HG03520 (cell line): ENCODE measurements at regions not wholly inside any gene's neighbourhood (a gene's known extent, or its start where the extent isn't known, plus 50 kb on each side); places are given as distances from the start of the nearest gene placed in this dataset.
A peak's percentile ranks its signal among the peaks of the same experiment; 100 is the strongest.
"Not testable (repeated sequence)": the region's sequence is repeated elsewhere in the genome, so short reads cannot be mapped to it uniquely, and the experiment has no call there.

Source experiments
- ATAC-seq: cut with Tn5 transposase; IDR thresholded peaks from one replicate; pipeline ENCODE4 v1.9.1; 2021; ENCODE audit warnings: mild to moderate bottlenecking, moderate library complexity; ENCODE audit not compliant: unreplicated experiment

DNA sequence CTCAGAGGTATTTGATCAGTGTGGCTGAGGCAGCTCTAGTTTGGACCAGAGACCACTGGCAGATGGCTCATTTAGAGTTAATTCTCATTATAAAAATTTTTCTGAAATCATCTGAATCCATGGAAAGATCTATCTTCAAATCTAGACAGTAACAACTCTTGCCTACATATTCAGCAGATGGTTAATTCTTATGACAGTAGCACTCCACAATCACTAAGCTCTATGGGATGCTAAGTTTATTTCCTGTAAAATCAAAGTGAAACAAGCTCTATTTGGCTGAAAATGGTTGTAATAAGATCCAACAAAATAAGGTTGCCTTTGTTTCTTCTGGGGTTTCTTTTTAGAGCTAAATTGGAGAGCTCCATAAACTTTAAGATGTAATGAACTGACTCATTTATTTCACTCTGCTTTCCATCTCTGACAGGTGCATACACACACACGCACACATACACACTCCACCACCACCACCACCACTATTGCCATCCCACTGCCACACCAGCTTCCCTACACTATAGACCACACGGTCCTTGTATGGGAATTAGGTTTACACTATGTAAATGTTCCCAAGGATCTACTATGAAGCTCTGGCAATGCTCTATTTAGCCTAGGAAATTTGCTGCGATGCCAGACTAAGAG lies 293.1 kb downstream of the RPAP3 start:
- no peak for ATAC-seq

DNA sequence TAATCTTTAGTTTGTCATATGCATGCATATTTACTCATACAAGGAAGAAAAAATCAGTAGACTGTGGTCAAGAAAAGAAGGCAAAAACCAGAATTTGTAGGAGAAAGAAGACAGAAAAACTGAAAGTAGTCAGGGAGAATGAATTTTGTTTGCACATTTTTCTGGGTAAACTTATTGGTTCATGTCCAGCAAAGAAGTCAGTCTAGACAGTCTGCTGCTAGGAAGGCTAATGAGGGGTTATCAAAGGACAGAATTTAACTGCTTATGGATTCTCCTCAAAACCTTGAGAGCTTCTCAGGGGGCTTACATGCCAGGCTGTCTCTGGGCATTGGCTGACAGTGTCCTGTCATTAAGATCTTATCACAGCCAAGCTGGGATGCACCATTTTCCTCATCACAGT lies 293.9 kb downstream of the RPAP3 start:
- ATAC-seq, result no peak

DNA sequence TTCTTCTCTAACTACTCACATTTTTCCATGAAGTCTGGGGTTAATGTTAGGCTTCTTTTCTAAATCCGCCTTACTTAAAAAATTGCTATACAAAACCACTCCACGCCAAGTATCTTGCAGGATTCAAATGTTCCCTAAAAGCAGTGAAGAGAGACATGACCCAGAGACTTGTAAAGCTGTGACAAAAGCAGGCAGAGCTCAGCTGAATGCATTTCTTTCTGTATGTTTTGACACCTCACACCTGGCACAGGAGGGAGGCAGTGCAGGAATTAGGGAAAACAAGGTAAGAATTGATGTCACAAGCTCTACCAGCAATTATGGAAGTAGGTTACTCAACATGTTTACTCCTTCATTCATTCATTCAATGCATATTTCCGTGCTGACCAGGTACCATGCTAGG lies 295.0 kb downstream of the RPAP3 start:
- ATAC-seq, result no peak

DNA sequence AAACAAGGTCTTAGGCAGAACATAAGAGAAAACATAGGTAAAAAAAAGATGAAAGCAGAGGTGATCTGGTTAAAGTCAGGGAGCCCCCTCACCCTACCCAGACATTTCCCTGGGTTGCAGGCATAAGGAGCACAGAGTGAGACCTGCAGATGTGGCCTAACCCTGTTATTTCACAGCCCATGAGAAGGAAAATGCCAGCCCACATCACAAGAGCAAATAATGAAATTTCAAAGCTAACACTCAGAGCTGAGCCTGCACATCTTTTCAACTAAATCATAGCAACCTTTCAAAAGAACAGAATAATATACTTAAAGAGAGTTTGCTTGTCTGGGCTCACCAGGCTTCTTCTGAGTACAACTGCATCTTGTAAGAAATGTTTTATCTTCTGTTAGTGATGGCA lies 295.4 kb downstream of the RPAP3 start:
- ATAC-seq, result no peak

DNA sequence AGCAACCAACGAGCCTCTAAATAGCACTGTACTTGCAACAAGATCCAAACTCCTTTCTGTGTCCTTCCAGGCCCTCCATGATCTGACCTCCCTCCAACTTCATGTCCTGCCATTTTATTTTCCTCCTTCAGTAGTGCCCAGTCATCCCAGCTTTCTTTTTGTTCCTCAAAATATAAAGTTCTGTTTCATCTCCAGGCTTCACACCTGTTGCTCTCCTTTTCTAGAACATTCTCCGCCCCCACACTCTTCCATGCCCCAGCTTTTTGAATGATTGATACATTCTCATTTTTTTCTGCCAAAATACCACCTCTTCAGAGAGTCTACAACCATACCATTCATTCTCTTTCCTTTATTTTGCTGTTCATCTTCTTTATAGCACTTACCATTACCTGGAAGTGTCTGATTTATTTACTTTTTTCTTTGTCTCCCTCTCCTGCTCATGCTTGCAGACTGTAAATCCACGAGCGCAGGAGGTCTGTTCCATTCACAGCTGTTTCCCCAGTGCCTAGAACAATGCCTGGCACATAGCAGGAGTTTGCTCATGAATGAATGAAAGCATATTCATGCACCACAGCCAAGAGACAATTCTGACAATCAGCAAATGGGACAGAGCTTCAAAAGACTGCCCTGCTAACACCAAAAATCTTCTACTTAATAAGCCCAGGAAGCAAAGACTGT lies 296.4 kb downstream of the RPAP3 start:
- ATAC-seq, result no peak

DNA sequence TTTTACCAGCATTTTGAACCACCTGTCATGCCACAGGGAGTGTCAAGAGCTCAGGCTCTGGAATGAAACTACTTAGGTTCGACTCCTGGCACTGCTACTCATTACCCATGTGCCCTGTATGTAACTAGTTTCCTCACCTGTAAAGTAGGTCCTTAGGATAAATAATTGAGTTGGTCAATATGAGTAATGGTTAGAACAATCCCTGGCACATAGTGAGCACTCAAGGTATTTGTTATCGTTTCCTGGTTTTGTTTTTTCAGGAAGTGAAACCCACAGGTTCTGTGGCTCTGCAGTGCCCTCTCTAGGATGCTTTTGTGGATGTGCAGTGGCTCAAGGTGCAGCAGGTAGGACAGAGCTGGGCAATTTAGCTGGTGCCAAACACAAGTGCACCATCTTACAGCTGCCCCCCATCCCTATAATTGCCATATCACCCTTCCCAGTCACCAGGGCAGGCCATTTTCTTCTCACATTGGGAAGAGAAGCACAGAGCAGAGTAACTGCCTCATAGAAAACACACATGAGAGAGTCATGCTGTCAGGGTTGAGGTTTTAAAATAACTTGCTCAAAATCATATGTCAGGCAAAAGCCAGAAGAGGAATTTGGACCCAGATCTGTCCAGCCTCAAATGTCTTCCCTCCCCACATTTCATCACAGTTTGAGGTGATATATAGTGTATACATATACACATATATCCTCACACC lies 297.5 kb downstream of the RPAP3 start:
- ATAC-seq, result peak; percentile 90

DNA sequence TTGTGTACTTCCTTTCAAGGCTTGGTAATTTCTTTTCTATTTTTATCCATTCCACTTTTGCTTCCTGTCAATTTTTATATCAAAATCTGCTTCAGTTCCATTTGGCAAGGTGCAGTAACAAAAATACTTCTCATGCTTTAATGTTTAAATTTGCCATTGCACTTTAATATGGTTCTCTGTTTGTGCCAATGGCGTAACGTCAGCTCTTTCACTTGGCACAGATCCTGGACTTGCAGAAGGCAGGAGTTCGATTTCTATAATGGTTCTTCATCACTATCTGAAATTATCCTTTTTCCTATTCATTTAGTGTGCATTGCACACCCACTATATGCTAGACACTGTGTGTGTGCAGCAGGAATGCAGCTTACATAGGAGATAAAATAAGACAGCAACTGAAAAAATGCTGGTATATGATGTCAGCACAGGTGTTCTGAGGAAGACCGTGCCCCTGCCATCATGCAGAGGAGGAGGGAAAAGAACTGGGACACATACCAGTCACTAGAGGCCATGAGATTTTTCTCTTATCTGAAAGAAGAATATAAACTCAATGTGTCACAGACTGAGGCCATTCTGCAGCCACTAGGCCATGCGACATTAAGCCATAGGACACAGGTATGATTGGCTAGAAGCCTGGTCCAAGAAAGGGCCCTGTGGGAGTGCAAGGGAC lies 298.2 kb downstream of the RPAP3 start:
- no peak for ATAC-seq

DNA sequence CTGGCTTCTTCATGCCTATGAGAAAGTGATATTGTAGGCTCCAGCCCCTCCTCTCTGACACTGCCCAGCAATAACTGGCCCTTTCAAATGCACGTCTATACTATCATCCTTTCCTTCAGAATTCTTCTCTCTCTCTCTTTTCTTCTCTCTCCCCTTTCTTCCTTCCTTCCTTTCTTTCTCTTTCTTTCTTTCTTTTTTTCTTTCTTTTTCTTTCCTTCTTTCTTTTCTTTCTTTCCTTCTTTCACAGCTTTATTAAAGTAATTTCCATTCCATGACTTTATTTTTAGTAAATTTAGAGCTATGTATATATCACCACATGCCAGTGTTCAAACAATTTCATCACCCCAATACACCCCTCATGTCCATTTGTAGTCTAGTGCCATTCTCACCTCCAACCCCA lies 302.1 kb downstream of the RPAP3 start:
- ATAC-seq, result no peak

DNA sequence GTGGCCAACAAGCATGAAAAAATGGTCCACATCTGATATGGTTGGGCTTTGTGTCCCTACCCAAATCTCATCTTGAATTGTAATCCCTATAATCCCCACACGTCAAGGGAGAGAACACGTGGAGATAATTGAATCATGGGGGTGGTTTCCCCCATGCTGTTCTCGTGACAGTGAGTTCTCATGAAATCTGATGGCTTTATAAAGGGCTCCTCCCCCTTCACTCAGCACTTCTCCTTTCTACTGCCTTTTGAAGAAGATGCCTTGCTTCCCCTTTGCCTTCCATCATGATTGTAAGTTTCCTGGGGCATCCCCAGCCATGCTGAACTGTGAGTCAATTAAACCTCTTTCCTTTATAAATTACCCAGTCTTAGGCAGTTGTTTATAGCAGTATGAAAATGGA lies 304.6 kb downstream of the RPAP3 start:
- ATAC-seq, result not testable (repeated sequence)

DNA sequence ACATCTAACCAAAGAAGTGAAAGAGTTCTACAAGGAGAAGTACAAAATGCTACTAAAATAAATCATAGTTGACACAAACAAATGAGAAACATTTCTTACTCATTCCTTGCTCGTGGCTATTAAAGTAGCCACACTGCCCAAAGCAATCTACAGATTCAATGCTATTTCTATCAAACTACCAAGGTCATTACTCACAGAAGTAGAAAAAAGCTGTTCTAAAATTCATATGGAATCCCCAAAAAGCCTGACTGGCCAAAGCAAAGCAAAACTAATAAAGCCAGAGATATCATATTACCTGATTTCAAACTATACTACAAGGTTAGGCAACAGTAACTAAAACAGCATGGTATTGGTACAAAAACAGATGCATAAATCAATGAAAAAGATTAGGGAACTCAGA lies 305.6 kb downstream of the RPAP3 start:
- ATAC-seq, result no peak

DNA sequence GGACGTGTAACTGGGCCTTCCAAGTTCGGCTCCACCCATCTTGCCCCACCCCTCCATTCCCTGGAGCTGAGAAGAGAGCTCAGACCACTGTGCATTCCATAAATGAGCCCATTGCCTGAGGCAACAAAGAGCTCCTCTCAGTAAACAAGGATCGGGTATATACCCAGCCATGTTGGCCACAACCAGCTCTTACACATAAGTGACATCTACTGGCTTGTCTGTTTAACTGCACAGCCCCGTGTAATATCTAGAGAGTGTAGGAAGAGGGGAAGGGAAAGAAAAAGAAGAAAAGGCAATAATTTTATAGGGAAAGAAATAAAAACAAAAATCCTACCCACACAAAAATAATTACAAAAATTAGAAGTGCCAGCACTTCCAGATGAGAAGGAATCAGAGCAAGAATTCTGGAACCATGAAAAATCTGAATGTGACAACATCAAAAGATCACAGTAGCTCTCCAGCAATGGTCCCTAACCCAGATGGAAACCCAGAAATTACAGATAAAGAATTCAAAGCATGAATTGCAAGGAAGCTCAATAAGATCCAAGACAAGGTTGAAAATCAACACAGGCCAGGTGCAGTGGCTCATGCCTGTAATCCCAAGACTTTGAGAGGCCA lies 308.1 kb downstream of the RPAP3 start:
- no peak for ATAC-seq

DNA sequence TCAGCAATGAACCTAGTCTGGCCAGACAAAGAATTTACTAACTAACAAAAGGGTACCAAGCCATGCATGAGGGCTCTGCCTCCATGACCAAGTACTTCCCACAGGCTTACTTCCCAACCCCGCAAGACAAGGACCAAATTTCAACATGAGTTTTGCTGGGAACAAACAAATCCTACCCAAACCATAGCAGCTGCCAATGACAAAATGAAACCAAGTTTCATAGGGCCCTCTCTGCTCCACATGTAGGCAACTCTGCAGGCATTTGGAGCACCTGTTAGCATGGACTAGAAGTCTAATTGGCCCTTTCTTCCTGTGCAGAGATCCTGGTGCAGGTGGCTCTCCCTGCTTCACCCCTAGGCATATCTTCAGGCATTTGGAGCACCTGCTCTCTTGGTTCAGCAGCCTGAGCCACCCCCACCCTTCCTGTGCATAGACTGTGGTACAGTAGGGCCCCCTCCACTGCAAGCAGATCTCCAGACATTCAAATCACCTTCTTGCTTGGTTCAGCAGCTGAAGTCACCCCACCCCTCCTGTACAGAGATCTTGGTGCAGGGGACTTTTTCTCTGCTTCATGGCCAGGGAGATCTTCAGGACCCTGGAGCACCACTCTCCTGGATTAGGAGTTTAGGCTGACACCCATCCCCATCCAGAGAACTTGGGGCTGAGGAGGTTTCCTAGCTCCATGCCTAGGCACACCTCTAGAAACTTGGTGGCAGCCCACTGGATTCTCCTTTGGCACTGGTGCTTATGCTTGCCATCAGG lies 308.7 kb downstream of the RPAP3 start:
- ATAC-seq, result no peak

DNA sequence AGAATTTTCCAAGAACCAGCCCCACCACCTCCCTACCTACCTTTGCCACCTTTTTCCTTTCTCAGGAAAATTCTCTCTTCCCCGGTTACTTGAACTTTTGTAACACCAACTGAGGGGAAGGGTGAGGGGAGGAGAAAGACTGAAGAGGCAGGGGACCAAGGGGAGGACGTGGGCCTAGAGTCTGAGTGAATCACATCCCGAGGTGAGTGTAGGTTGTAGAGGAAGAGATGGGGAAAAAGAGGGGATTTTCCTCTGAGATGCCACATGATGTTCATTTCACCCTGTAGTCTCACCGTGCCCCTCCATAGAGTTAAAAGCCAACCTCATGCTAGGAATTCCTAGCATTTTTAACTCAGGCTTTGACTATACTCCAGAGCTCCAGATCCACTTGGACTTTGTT lies 311.8 kb downstream of the RPAP3 start:
- no peak for ATAC-seq

DNA sequence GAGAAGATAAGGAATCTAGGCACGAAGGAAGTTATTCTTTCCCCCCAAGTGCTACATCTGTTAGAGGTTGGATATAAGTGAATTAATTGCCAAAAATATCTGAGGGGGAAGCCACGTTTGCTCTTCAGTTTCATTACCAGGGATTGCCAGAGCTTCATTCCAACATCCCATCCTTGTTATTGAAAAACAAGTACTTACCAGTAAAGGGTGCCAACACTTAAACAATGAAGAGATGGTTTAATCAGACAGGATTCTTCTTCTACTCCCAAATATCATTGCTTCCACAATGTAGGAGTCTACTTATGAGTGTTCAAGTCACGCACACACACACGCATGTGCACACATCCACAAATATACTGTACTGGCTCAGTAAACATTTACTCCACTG lies 312.4 kb downstream of the RPAP3 start:
- ATAC-seq, result no peak

DNA sequence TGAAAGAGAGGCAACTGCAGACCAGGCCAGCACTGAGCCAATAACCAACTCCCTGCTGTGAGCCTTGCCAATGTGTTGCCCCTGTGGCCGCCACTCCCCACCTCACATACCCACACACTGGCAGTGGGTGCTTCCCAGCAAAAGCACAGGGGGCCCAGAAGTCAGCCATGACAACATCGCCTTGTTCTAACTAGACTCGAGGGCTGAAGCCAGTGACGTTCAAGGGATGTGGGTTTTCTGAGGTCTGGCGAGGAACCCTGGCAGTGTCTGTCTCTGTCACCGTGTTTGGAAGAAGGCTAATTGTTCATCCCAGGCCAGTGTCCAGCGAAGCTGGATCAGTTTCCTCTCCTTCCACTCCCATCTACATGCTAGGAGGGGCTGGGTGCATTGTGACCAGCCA lies 311.8 kb upstream of the AMIGO2 start:
- ATAC-seq, result no peak

DNA sequence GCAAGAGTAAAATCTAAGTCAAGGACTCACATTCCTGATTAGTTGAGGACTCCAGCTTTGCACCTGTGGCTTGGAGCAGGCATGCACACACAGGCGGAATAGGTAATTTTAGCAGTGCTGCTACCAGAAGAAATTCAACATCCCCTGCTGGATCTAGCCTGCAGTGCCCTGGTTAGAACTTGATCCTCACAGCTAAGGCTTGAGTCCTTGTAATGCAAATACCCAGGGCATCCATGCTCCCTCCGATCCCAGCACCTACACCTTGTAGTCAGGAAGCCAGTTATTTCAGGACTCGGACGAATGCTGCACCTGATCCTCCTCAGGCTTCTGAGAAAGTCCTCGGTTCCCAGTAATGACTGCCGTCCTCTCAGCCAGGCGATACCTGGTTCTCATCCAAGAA lies 309.0 kb upstream of the AMIGO2 start:
- ATAC-seq, result no peak

DNA sequence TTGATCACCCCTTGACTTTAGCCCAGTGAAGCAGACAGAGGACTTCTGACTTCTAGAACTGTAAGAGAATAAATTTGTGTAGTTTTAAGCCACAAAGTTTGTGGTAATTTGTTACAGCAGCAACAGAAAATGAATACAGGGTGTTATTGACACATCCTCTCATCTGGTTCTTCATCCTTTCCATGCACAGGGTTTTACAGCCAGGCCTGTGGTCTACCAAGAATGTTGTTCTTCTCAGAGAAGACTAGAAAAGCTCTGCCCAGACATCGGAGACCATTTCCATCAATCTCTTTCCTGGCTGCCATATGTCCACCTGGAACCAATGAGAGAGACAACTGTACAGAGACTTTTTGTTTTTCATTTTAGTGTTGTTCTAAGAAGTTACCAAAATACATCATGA lies 308.2 kb upstream of the AMIGO2 start:
- ATAC-seq, result no peak

DNA sequence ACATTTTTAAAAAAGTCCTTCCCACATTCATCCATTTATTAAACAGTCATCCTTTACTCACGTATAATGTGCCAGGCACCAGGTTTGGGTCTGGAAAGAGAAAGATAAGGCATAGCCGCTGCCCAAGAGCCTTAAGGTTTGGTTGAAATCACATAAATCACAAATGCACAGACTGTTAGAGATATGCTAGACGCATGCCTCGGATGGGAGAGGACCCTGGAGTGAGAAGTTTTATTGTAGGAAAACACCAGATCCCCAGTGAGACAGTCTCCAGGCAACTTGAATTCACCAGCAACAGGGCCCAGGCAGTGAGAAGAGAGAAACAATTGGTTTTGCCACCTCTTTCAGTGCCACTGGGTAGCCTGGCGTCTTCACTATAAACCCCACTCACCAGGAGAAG lies 305.9 kb upstream of the AMIGO2 start:
- no peak for ATAC-seq

DNA sequence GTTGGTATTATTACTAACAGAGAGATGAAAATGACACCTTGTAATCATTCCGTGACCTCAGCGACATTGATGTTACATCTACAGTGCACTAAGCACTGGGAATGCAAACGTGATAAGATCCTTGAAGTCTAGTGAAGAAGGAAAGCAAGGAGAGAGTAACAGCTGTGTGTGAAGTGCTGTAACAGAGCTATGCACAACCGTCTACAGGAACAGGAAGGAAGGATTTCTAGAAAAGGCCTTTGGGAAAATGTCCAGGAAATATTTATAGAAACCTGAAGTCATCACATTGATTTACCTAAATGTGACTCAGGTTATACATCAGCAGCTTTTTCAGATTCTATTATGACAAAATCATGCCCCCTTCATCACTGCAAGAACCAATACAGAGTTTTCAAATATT lies 304.2 kb upstream of the AMIGO2 start:
- no peak for ATAC-seq

DNA sequence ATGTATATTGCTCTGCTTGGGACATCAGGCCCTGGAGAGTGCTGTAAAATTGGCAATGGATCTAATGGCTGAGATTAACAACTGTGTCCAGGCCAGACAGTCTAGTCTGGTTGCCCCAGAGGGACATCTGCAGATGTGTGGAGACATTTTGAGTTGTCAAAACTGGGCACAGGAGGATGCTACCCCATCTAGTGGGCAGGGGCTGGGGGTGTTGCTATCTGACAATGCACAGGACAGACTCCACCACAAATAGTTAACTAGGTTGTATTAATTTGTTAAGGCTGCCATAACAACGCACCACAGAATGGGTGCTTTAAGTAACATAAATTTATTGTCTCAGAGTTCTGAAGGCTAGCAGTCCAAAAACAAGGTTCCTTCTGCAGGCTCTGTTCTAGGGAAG lies 302.5 kb upstream of the AMIGO2 start:
- no peak for ATAC-seq

DNA sequence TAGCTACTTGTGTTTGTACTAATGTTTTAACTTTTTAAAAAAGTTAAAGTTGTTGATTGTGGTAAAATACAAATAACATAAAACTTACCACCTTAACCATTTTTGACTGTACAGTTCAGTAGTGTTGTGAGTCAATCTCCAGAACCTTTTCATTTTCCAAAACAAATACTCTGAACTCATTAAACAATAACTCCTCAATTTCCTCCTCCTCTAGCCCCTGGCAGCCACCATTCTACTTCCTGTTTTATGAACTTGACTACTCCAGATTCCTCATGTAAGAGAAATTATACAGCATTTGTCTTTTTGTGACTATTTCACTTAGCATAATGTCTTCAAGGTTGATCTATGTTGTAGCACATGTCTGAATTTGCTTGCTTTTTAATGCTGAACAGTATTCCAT lies 299.1 kb upstream of the AMIGO2 start:
- no peak for ATAC-seq
